ENCODE measurements at regions not wholly inside any gene's neighbourhood (a gene's known extent, or its start where the extent isn't known, plus 50 kb on each side); places are given as distances from the start of the nearest gene placed in this dataset.

GRCh38 chr5:10073441-10074104 lies 176.1 kb downstream of the ATPSCKMT start:
- DNase-seq (ENCODE audit: low spot score): no peak

GRCh38 chr5:10069637-10070313 lies 179.9 kb downstream of the ATPSCKMT start:
- no peak for DNase-seq (ENCODE audit: low spot score)

GRCh38 chr5:10065428-10066000 lies 184.2 kb downstream of the ATPSCKMT start:
- DNase-seq (ENCODE audit: low spot score): no peak

- DNase-seq (ENCODE audit: low spot score): no peak
Measured at GRCh38 chr5:10064546-10065195, 185.0 kb downstream of the ATPSCKMT start.

GRCh38 chr5:10063997-10064396 lies 185.7 kb downstream of the ATPSCKMT start:
- DNase-seq (ENCODE audit: low spot score): no peak

GRCh38 chr5:10059980-10060379 lies 189.7 kb downstream of the ATPSCKMT start:
- DNase-seq (ENCODE audit: low spot score): no peak

- DNase-seq (ENCODE audit: low spot score): no peak
Measured at GRCh38 chr5:10059556-10059955, 190.1 kb downstream of the ATPSCKMT start.

GRCh38 chr5:10057356-10057755 lies 192.3 kb downstream of the ATPSCKMT start:
- no peak for DNase-seq (ENCODE audit: low spot score)

GRCh38 chr5:10056228-10056760 lies 193.4 kb downstream of the ATPSCKMT start:
- DNase-seq (ENCODE audit: low spot score): no peak

- DNase-seq (ENCODE audit: low spot score): no peak
Measured at GRCh38 chr5:10049858-10050455, 199.7 kb downstream of the ATPSCKMT start.

- DNase-seq (ENCODE audit: low spot score): no peak
Measured at GRCh38 chr5:10046676-10047075, 203.0 kb downstream of the ATPSCKMT start.

GRCh38 chr5:10045376-10045775 lies 204.3 kb downstream of the ATPSCKMT start:
- no peak for DNase-seq (ENCODE audit: low spot score)

- DNase-seq (ENCODE audit: low spot score): no peak
Measured at GRCh38 chr5:10036136-10036815, 213.4 kb downstream of the ATPSCKMT start.

GRCh38 chr5:10034001-10034400 lies 215.7 kb downstream of the ATPSCKMT start:
- DNase-seq (ENCODE audit: low spot score): no peak

- no peak for DNase-seq (ENCODE audit: low spot score)
Measured at GRCh38 chr5:10031817-10032216, 217.9 kb downstream of the ATPSCKMT start.

- DNase-seq (ENCODE audit: low spot score): no peak
Measured at GRCh38 chr5:10030219-10030831, 219.4 kb downstream of the ATPSCKMT start.

GRCh38 chr5:10023494-10023893 lies 226.2 kb downstream of the ATPSCKMT start:
- DNase-seq (ENCODE audit: low spot score): no peak

- DNase-seq (ENCODE audit: low spot score): no peak
Measured at GRCh38 chr5:10021248-10021647, 228.4 kb downstream of the ATPSCKMT start.

GRCh38 chr5:10019236-10019635 lies 230.5 kb downstream of the ATPSCKMT start:
- DNase-seq (ENCODE audit: low spot score): no peak

- DNase-seq (ENCODE audit: low spot score): no peak
Measured at GRCh38 chr5:10018201-10019069, 231.3 kb downstream of the ATPSCKMT start.
